GM12864 (cell line): ENCODE measurements at regions not wholly inside any gene's neighbourhood (a gene's known extent, or its start where the extent isn't known, plus 50 kb on each side); places are given as distances from the start of the nearest gene placed in this dataset.

Experiments used
- DNase-seq: peaks from one replicate; pipeline ENCODE4 v3.0.0-alpha.2; 2011; ENCODE audit warnings: low read depth
- H3K4me3 ChIP-seq: 2 replicates; pipeline ENCODE4 v1.5.1; 2011; ENCODE audit warnings: mild to moderate bottlenecking, low read depth, low read length, control low read depth
- CTCF ChIP-seq: IDR thresholded peaks from 2 replicates; pipeline ENCODE4 v1.5.1; 2011; ENCODE audit warnings: low read depth, mild to moderate bottlenecking, moderate library complexity, low read length, control low read depth, inconsistent platforms; ENCODE audit errors: missing control alignments

GRCh38 chr1:14205066-14205465 is 393.4 kb upstream of the KAZN start:
- H3K4me3 ChIP-seq, result no peak overlapping the region
- no peak for TF ChIP-seq CTCF
- no peak for DNase-seq

GRCh38 chr1:14215151-14215550 is 383.3 kb upstream of the KAZN start:
- H3K4me3 ChIP-seq, result no peak overlapping the region
- no peak for DNase-seq
- TF ChIP-seq CTCF, result no peak

- no peak for TF ChIP-seq CTCF
- DNase-seq, result no peak
- H3K4me3 ChIP-seq, result no peak overlapping the region
These were observed 381.1 kb upstream of the KAZN start for GRCh38 chr1:14217384-14217783.

- no peak overlapping the region for H3K4me3 ChIP-seq
- no peak for DNase-seq
- no peak for TF ChIP-seq CTCF
These were observed 378.2 kb upstream of the KAZN start for GRCh38 chr1:14220324-14220723.

- no peak overlapping the region for H3K4me3 ChIP-seq
- no peak for DNase-seq
- no peak for TF ChIP-seq CTCF
These were observed 377.7 kb upstream of the KAZN start for GRCh38 chr1:14220811-14221210.

- no peak overlapping the region for H3K4me3 ChIP-seq
- no peak for DNase-seq
- no peak for TF ChIP-seq CTCF
These were observed 376.4 kb upstream of the KAZN start for GRCh38 chr1:14222086-14222485.

GRCh38 chr1:14228677-14229076 is 369.8 kb upstream of the KAZN start:
- TF ChIP-seq CTCF, result no peak
- no peak overlapping the region for H3K4me3 ChIP-seq
- no peak for DNase-seq
